ENCODE measurements at regions not wholly inside any gene's neighbourhood (a gene's known extent, or its start where the extent isn't known, plus 50 kb on each side); places are given as distances from the start of the nearest gene placed in this dataset.

DNA sequence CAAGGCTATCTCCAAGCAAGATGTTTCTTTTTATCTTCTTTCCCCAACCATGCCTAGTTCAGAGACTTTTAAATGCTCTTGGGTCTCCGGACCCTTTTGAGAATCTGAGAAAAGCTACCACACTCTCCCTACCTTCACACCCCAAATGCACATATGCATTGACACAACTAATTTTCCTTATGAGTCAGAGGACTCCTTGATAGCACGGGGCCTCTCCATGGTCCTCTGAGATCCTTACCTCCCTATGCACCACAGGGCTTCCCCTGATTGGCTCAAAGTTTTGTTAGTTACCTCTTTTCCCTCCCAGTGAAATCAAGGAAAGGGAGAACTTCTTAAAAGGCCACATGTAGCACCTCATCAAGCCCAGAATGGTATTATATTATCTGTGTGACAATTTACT is 86.8 kb upstream of the ATP6AP2 start:
- TF ChIP-seq, protein P1, sequence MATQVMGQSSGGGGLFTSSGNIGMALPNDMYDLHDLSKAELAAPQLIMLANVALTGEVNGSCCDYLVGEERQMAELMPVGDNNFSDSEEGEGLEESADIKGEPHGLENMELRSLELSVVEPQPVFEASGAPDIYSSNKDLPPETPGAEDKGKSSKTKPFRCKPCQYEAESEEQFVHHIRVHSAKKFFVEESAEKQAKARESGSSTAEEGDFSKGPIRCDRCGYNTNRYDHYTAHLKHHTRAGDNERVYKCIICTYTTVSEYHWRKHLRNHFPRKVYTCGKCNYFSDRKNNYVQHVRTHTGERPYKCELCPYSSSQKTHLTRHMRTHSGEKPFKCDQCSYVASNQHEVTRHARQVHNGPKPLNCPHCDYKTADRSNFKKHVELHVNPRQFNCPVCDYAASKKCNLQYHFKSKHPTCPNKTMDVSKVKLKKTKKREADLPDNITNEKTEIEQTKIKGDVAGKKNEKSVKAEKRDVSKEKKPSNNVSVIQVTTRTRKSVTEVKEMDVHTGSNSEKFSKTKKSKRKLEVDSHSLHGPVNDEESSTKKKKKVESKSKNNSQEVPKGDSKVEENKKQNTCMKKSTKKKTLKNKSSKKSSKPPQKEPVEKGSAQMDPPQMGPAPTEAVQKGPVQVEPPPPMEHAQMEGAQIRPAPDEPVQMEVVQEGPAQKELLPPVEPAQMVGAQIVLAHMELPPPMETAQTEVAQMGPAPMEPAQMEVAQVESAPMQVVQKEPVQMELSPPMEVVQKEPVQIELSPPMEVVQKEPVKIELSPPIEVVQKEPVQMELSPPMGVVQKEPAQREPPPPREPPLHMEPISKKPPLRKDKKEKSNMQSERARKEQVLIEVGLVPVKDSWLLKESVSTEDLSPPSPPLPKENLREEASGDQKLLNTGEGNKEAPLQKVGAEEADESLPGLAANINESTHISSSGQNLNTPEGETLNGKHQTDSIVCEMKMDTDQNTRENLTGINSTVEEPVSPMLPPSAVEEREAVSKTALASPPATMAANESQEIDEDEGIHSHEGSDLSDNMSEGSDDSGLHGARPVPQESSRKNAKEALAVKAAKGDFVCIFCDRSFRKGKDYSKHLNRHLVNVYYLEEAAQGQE (IDR thresholded peaks at IDR 0.05; ENCODE audit: borderline replicate concordance) = no peak
- no peak for TF ChIP-seq TAF1 (IDR thresholded peaks at IDR 0.05; ENCODE audit: low read depth)
- TF ChIP-seq EZH2 (IDR thresholded peaks at IDR 0.05; ENCODE audit: borderline replicate concordance, insufficient read depth, low read length, poor library complexity, severe bottlenecking) = no peak
- TF ChIP-seq, protein P2, sequence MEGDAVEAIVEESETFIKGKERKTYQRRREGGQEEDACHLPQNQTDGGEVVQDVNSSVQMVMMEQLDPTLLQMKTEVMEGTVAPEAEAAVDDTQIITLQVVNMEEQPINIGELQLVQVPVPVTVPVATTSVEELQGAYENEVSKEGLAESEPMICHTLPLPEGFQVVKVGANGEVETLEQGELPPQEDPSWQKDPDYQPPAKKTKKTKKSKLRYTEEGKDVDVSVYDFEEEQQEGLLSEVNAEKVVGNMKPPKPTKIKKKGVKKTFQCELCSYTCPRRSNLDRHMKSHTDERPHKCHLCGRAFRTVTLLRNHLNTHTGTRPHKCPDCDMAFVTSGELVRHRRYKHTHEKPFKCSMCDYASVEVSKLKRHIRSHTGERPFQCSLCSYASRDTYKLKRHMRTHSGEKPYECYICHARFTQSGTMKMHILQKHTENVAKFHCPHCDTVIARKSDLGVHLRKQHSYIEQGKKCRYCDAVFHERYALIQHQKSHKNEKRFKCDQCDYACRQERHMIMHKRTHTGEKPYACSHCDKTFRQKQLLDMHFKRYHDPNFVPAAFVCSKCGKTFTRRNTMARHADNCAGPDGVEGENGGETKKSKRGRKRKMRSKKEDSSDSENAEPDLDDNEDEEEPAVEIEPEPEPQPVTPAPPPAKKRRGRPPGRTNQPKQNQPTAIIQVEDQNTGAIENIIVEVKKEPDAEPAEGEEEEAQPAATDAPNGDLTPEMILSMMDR (IDR thresholded peaks at IDR 0.05; ENCODE audit: poor library complexity, severe bottlenecking) = no peak
- no peak for TF ChIP-seq RAD21 (conservative IDR thresholded peaks at IDR 0.05)
- no peak for TF ChIP-seq EP300 (conservative IDR thresholded peaks at IDR 0.05; ENCODE audit: poor library complexity, severe bottlenecking)
- TF ChIP-seq SMC3 (conservative IDR thresholded peaks at IDR 0.05; ENCODE audit: poor library complexity) = no peak
- no peak for TF ChIP-seq POLR2AphosphoS5 (IDR thresholded peaks at IDR 0.05)
- TF ChIP-seq MXI1 (conservative IDR thresholded peaks at IDR 0.05; ENCODE audit: poor library complexity, severe bottlenecking) = no peak

Data from neural cell (in vitro differentiated cells).